GM12892 (cell line): ENCODE measurements at regions not wholly inside any gene's neighbourhood (a gene's known extent, or its start where the extent isn't known, plus 50 kb on each side); places are given as distances from the start of the nearest gene placed in this dataset.

Experiments
- POLR2A ChIP-seq: IDR thresholded peaks from 2 replicates; pipeline ENCODE4 v1.6.1; 2011; ENCODE audit warnings: low read depth, low read length, control low read depth
- POLR2AphosphoS5 ChIP-seq: IDR thresholded peaks from 2 replicates; pipeline ENCODE4 v1.6.1; 2011; ENCODE audit warnings: low read depth, low read length, control low read depth

- TF ChIP-seq POLR2AphosphoS5, result no peak
- no peak for TF ChIP-seq POLR2A
Observed at GRCh38 chr2:11022064-11022463, 110.3 kb downstream of the KCNF1 start.
